HCT116 (cell line): ENCODE measurements at regions not wholly inside any gene's neighbourhood (a gene's known extent, or its start where the extent isn't known, plus 50 kb on each side); places are given as distances from the start of the nearest gene placed in this dataset.

ENCODE experiments used
- ATAC-seq: fragments of 200-7000 bp; cut with Tn5 transposase; 2 replicates; pipeline ENCODE4 v1.9.1; 2020; ENCODE audit warnings: mild to moderate bottlenecking, moderate library complexity
- BruUV-seq: library from RNA; stranded (reverse); fragments of 400-500 nt; replicated peaks from 2 replicates; lab custom pipeline; 2021; lab: Mats Ljungman, UMichigan
- CTCF ChIA-PET: fragments of 300-600 bp; sonication (Branson Sonifier 250); formaldehyde crosslinking; loops from one replicate; lab custom pipeline; 2021; ENCODE audit warnings: antibody characterized with exemption; lab: Charles Lee
- POLR2A ChIA-PET: fragments of 300-600, 350-600 bp; sonication (Branson Sonifier 250); formaldehyde crosslinking; loops from one replicate; lab custom pipeline; 2021; ENCODE audit warnings: antibody characterized with exemption; lab: Charles Lee
- RAD21 ChIA-PET, 2 experiments: fragments of 300-600 bp; sonication (Branson Sonifier 250); formaldehyde crosslinking; loops; one replicate each; lab custom pipeline; 2023; ENCODE audit warnings: low total read pairs in 2 of 2; ENCODE audit not compliant: uncharacterized antibody in 2 of 2, unreplicated experiment in 2 of 2, low non-redundant PET in 1 of 2; lab: Charles Lee
- DNase-seq: peaks from one replicate; pipeline ENCODE4 v3.0.0-alpha.2; 2010; ENCODE audit warnings: low read depth, low spot score
- H2AFZ ChIP-seq: fragments of 200-600 bp; shearing (Covaris generic), sonication (generic); 2 replicates; pipeline ENCODE4 v1.6.1; 2017; ENCODE audit warnings: low read depth, mixed run types, mixed read lengths, antibody characterized with exemption, low read length; ENCODE audit not compliant: poor library complexity, severe bottlenecking
- H3K27ac ChIP-seq: 2 replicates; pipeline ENCODE4 v1.5.1; 2012; ENCODE audit warnings: low read depth, low read length
- H3K27me3 ChIP-seq: fragments of 200-600 bp; sonication (generic); 2 replicates; pipeline ENCODE4 v1.6.1; 2016; ENCODE audit warnings: mixed run types, low read length, mixed read lengths; ENCODE audit not compliant: insufficient read depth
- H3K36me3 ChIP-seq, 2 experiments: fragments of 200-500 bp in 1 of 2; fragments of 200-600 bp in 1 of 2; sonication (Bioruptor generic) in 1 of 2; sonication (generic) in 1 of 2; 2 replicates each; pipeline versions ENCODE4 v1.5.1 to v1.6.1; 2014 to 2016; ENCODE audit warnings: low read length in 2 of 2, inconsistent platforms in 1 of 2, mixed read lengths in 1 of 2, mixed run types in 1 of 2; ENCODE audit not compliant: insufficient read depth in 2 of 2, control insufficient read depth in 1 of 2
- H3K4me1 ChIP-seq, 2 experiments: fragments of 200-600 bp in 1 of 2; sonication (generic) in 1 of 2; 2 replicates each; pipeline versions ENCODE4 v1.5.1 to v1.6.1; 2012 to 2017; ENCODE audit warnings: low read length in 2 of 2, inconsistent platforms in 1 of 2, mild to moderate bottlenecking in 1 of 2, mixed read lengths in 1 of 2, mixed run types in 1 of 2, moderate library complexity in 1 of 2; ENCODE audit not compliant: insufficient read depth in 2 of 2, control insufficient read depth in 1 of 2
- H3K4me2 ChIP-seq: fragments of 200-600 bp; sonication (generic); 2 replicates; pipeline ENCODE4 v1.6.1; 2017; ENCODE audit warnings: mixed run types, low read length, mixed read lengths
- H3K4me3 ChIP-seq, 2 experiments: fragments of 200-600 bp in 1 of 2; sonication (generic) in 1 of 2; replicated peaks in 1 of 2; 2 replicates each; pipeline ENCODE4 v1.5.1; 2011 to 2016; ENCODE audit warnings: low read length in 2 of 2, control low read depth in 1 of 2, low read depth in 1 of 2, mild to moderate bottlenecking in 1 of 2, mixed read lengths in 1 of 2, mixed run types in 1 of 2
- H3K79me2 ChIP-seq: fragments of 200-600 bp; sonication (generic); 2 replicates; pipeline ENCODE4 v1.6.1; 2017; ENCODE audit warnings: mild to moderate bottlenecking, mixed run types, low read length, moderate library complexity, mixed read lengths; ENCODE audit not compliant: insufficient read depth
- H3K9ac ChIP-seq: fragments of 200-600 bp; sonication (generic); 2 replicates; pipeline ENCODE4 v1.6.1; 2016; ENCODE audit warnings: low read length, mixed read lengths
- H3K9me2 ChIP-seq: fragments of 200-600 bp; sonication (generic), shearing (Covaris generic); 2 replicates; pipeline ENCODE4 v1.6.1; 2017; ENCODE audit warnings: mixed run types, mild to moderate bottlenecking, moderate library complexity; ENCODE audit not compliant: insufficient read depth
- H3K9me3 ChIP-seq, 2 experiments: fragments of 200-500 bp in 1 of 2; fragments of 200-600 bp in 1 of 2; sonication (Bioruptor generic) in 1 of 2; sonication (generic) in 1 of 2; 2 replicates each; pipeline ENCODE4 v1.6.1; 2014 to 2017; ENCODE audit warnings: low read length in 2 of 2, mixed read lengths in 2 of 2, inconsistent platforms in 1 of 2, low read depth in 1 of 2, mild to moderate bottlenecking in 1 of 2, mixed run types in 1 of 2, moderate library complexity in 1 of 2; ENCODE audit not compliant: control insufficient read depth in 1 of 2, insufficient read depth in 1 of 2
- H4K20me1 ChIP-seq: fragments of 200-600 bp; sonication (generic), shearing (Covaris generic); 2 replicates; pipeline ENCODE4 v1.6.1; 2017; ENCODE audit warnings: mixed run types, mild to moderate bottlenecking, moderate library complexity; ENCODE audit not compliant: insufficient read depth
- CEBPB ChIP-seq: IDR thresholded peaks from 2 replicates; pipeline ENCODE4 v1.6.1; 2012; ENCODE audit warnings: low read depth
- EZH2 ChIP-seq: fragments of 200-600 bp; sonication (generic); IDR thresholded peaks from 2 replicates; pipeline ENCODE4 v1.6.1; 2017; ENCODE audit warnings: antibody characterized with exemption, mixed run types
- FOSL1 ChIP-seq: IDR thresholded peaks from 2 replicates; pipeline ENCODE4 v1.6.1; 2012; ENCODE audit warnings: low read depth
- SIN3A ChIP-seq: IDR thresholded peaks from 2 replicates; pipeline ENCODE4 v1.6.1; 2012; ENCODE audit warnings: low read depth
- SRF ChIP-seq: IDR thresholded peaks from 2 replicates; pipeline ENCODE4 v1.6.1; 2012; ENCODE audit warnings: low read depth
- TCF7L2 ChIP-seq: IDR thresholded peaks from 2 replicates; pipeline ENCODE4 v1.7.0; 2011; ENCODE audit warnings: borderline replicate concordance, inconsistent platforms; ENCODE audit not compliant: insufficient read depth, insufficient read length; ENCODE audit errors: extremely low read depth
- YY1 ChIP-seq: IDR thresholded peaks from 2 replicates; pipeline ENCODE4 v1.6.1; 2011; ENCODE audit warnings: low read length, low read depth, moderate library complexity, mild to moderate bottlenecking; ENCODE audit not compliant: insufficient replicate concordance; ENCODE audit errors: extremely low read depth
- ZNF274 ChIP-seq: fragments of 200-500 bp; sonication (Bioruptor generic); IDR thresholded peaks from 2 replicates; pipeline ENCODE4 v1.6.1; 2014; ENCODE audit warnings: mild to moderate bottlenecking, low read depth, low read length, inconsistent platforms
- intact Hi-C: fragments of 100-400 bp; cut with micrococcal nuclease; formaldehyde crosslinking; loops from 2 replicates; pipeline ENCODE4 v1.10.0; 2022
- TF ChIP-seq, protein P1 (sequence below): IDR thresholded peaks from 2 replicates; pipeline ENCODE4 v1.6.1; 2012
- TF ChIP-seq, protein P2 (sequence below), 3 experiments: fragments of 200-600 bp in 1 of 3; sonication (generic) in 1 of 3; IDR thresholded peaks in 2 of 3; conservative IDR thresholded peaks in 1 of 3; 2 replicates each; pipeline ENCODE4 v1.5.1; 2012 to 2017; ENCODE audit warnings: low read depth in 2 of 3, low read length in 2 of 3, antibody characterized with exemption in 1 of 3, borderline replicate concordance in 1 of 3, control low read depth in 1 of 3, mild to moderate bottlenecking in 1 of 3, mixed read lengths in 1 of 3, mixed run types in 1 of 3, moderate library complexity in 1 of 3; ENCODE audit not compliant: insufficient read depth in 1 of 3
- TF ChIP-seq, protein P3 (sequence below): IDR thresholded peaks from 2 replicates; pipeline ENCODE4 v1.6.1; 2012

DNA sequence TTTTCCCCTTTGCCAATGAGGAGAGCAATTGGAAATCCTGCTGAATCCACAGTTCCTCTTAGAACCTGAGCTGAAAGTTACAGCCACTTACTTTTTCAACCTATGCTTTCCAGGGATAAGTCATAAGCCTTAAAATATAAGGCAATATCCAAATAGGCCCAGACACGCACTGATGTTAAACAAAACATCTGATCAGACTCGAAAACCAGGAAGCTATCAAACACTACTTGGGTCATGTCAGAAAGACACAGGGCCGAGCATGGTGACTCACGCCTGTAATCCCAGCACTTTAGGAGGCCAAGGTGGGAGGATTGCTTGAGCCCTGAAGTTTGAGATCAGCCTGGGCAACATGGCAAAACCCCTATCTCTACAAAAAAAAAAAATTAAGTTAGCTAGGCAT lies 192.1 kb downstream of the SP3 start:
- Histone ChIP-seq H3K27ac (no peak overlapping the region), H3K9me3 (no peaks in the 10 kb centered on the region), H3K4me2 (no peak overlapping the region), H4K20me1 (no peaks in the 10 kb centered on the region), H3K4me3 (no peak overlapping the region), H3K27me3 (no peaks in the 10 kb centered on the region), H3K36me3 (no peaks in the 10 kb centered on the region), H3K9ac (no peak overlapping the region), H3K9me2 (no peaks in the 10 kb centered on the region), H3K4me1 (no peaks in the 10 kb centered on the region), H2AFZ (no peak overlapping the region), H3K79me2 (no peaks in the 10 kb centered on the region)
- intact Hi-C loops, result no loop called here
- RAD21 ChIA-PET, result no interaction called here
- DNase-seq (no peak), ATAC-seq (no peak)
- TF ChIP-seq SRF, result no peak
- TF ChIP-seq, protein P1, sequence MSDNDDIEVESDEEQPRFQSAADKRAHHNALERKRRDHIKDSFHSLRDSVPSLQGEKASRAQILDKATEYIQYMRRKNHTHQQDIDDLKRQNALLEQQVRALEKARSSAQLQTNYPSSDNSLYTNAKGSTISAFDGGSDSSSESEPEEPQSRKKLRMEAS, result no peak
- TF ChIP-seq, protein P2, sequence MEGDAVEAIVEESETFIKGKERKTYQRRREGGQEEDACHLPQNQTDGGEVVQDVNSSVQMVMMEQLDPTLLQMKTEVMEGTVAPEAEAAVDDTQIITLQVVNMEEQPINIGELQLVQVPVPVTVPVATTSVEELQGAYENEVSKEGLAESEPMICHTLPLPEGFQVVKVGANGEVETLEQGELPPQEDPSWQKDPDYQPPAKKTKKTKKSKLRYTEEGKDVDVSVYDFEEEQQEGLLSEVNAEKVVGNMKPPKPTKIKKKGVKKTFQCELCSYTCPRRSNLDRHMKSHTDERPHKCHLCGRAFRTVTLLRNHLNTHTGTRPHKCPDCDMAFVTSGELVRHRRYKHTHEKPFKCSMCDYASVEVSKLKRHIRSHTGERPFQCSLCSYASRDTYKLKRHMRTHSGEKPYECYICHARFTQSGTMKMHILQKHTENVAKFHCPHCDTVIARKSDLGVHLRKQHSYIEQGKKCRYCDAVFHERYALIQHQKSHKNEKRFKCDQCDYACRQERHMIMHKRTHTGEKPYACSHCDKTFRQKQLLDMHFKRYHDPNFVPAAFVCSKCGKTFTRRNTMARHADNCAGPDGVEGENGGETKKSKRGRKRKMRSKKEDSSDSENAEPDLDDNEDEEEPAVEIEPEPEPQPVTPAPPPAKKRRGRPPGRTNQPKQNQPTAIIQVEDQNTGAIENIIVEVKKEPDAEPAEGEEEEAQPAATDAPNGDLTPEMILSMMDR (IDR thresholded peaks at IDR 0.05 in 2 of 3, conservative IDR thresholded peaks at IDR 0.05 in 1 of 3; ENCODE audit: borderline replicate concordance in 1 of 3, insufficient read depth in 1 of 3, low read depth in 2 of 3, low read length in 2 of 3), result no peak
- TF ChIP-seq, protein P3, sequence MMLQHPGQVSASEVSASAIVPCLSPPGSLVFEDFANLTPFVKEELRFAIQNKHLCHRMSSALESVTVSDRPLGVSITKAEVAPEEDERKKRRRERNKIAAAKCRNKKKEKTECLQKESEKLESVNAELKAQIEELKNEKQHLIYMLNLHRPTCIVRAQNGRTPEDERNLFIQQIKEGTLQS, result no peak
- TF ChIP-seq EZH2, result no peak
- TF ChIP-seq YY1, result no peak
- no peak for TF ChIP-seq CEBPB
- no peak for TF ChIP-seq ZNF274
- TF ChIP-seq SIN3A, result no peak
- TF ChIP-seq TCF7L2, result no peak
- TF ChIP-seq FOSL1, result no peak
- no TSS peak for BruUV-seq
- CTCF ChIA-PET, result no interaction called here
- POLR2A ChIA-PET, result no interaction called here
